ENCODE measurements at regions not wholly inside any gene's neighbourhood (a gene's known extent, or its start where the extent isn't known, plus 50 kb on each side); places are given as distances from the start of the nearest gene placed in this dataset.
"Not testable (repeated sequence)": the region's sequence is repeated elsewhere in the genome, so short reads cannot be mapped to it uniquely, and the experiment has no call there.

DNA sequence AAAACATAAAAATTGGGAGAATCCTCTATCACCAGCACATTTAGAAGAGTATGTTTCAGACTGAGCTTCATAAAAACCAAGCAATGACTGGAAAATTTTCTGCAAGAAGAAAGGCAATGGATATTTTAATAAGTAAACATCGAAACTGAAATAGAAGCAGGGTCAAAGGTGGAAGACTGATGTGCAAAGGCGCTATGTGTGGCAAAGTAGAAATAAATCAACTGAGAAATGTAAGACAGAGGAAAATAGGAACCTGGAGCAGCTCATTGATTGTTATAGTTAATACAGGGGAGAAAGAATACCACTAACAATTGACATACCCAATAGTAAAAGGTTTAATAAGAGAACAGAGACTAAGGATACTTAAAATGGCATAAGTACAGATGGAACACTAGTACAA is 818.4 kb downstream of the SOCS6 start:
- intact Hi-C loops (cut with micrococcal nuclease) = no loop called here

DNA sequence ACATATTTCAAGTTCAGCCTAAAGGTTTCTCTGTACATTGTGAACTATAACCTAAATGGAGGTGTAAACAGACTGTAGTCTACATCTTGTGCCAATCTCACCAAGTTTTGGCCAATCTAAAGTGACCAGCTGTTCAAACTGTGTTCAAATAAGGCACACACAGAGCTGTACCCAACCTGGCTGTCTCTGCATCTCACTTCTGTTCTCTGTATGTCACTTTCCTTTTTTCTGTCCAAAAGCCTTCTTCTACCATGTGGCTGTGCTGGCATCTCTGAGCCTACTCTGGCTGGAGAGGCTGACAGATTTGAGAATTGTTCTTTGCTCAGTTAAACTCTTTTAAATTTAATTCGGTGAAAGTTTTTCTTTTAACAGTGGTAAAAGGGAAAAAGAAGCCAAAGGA is 817.9 kb downstream of the SOCS6 start:
- intact Hi-C loops (cut with micrococcal nuclease) = no loop called here

DNA sequence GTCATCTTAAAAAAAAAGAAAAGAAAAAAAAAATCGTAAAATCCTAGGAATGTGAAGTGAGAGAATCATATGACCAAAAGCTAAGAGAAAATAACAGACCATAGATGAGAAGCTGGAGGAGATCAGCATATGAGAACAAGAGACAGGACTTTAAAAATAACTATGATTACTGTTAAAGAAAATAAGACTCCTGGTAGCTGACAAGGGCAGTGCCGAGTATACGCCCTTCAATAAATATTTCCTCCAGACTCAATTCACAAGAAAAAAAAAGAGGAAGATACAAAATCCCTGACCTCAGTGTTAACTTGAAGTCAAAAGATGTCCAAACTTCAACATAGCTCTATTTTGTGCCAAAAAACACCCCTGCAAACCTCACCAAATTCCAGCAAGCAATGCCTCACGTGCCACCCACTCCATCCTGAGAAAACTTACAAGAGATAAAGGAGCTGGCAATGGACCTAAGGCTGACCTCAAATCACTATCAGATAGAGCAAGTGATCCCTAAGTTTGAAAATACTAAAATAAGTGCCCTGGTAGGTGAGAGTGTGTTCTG is 817.2 kb downstream of the SOCS6 start:
- intact Hi-C loops (cut with micrococcal nuclease) = no loop called here

DNA sequence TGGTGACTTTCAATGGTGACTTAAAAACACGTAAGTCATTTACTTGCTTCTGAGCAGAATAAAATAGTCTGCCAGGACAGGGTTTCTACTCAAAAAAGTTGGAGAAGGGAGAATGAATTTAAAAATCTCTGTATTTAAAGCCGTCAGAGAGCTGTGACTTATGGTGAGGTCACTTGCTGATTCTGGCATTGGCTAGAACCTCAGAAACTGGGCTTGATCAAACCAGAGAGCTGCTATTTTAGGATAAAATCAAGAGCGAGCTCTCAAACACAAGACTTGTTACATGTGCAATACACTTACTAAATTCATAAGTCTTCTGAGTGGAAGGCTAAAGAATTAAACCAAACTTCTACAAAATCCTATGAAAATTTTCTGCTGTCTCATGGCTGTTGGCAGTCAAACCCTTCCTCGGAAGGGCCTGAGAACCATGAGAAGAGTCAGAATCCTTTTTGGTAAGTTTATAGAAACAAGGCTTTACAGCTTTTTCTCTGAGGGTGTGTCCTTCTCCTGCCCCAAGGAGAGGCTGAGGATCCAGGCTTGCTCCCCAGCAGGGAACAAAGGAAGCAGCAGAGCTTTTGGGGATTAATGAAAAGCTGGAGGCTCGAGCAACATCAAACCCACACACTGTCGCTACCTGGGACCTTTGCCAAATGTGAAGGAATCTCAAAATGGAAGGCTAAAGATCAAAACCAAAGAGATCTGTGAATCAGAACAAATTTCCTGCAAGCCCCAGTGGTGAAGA is 816.4 kb downstream of the SOCS6 start:
- intact Hi-C loops (cut with micrococcal nuclease) = no loop called here

DNA sequence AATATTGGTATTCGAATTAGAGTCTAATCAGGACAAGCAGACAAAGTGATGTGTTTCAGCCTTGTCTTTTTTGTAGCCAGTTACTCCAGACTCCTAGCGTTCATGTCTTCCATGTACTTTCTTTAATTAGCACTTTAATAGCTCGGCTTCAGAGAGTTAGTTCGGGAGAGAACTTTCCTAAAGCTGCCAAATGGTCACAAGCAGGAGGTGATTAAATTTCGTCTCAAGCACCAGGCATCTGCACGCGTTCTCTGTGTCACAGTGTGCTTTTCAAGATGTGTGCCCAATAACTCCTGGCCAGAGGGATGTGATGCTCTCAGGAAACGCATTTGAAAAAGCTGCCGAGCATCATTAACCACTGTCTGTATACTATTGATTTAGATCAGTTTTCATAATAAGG is 790.8 kb downstream of the SOCS6 start:
- intact Hi-C loops (cut with micrococcal nuclease) = no loop called here

- intact Hi-C loops (cut with micrococcal nuclease) = no loop called here
These were observed 788.6 kb downstream of the SOCS6 start for GRCh38 chr18:71077451-71077850.

DNA sequence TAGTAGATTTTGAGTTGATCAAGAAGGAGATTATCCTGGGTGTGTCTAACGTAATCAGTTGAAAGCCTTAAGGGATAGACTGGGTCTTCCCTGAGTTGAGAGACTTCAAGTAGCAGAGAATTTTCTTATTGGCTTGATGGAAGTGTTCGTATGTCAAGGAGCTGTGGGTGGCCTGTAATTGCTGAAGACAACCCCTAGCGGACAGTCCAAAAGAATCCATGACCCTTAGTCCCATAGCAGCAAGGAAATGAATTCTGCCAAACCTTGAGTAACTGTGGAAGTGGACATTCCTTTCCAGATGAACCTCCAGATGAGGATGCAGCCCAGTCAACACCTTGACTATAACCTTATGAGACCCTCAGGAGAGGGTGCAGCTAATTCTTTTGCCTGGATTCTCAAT is 786.3 kb downstream of the SOCS6 start:
- intact Hi-C loops (cut with micrococcal nuclease) = no loop called here

DNA sequence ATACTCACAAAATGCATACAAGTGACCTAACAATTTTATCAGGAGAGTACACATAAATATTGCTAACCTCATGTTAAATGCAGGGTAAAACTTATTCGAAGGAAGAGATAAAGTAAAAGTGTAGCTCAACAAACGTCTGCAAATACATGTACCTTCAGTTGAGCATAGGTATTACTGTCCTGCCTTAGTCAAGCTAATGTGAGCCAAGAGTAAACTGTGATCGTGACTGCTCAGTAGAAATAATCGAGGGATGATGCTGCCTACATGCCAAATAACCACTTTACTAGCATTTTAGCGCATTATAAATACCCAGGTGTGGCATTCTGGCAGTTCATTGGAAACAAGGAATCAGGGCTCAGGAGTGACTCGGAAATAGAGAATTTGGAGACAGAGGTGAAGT is 779.5 kb downstream of the SOCS6 start:
- intact Hi-C loops (cut with micrococcal nuclease) = no loop called here

DNA sequence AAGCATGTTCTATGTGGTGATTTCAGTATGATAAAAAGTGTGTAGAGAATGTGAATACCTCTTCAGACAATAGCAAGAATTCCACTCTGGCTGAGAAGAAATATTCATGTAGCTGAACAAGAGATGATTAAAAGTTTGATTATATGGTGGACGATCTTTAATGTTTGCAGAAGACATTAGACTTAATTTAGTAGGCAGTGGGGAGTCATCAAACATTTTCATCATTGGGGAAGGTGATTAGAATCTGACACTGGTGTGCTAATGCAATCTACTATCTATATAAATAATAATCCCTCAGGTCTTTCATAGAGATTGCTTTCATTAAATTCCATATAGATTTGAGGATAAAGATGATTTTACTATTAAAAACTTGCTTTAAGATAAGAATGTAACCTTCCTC is 761.0 kb downstream of the SOCS6 start:
- intact Hi-C loops (cut with micrococcal nuclease) = no loop called here

DNA sequence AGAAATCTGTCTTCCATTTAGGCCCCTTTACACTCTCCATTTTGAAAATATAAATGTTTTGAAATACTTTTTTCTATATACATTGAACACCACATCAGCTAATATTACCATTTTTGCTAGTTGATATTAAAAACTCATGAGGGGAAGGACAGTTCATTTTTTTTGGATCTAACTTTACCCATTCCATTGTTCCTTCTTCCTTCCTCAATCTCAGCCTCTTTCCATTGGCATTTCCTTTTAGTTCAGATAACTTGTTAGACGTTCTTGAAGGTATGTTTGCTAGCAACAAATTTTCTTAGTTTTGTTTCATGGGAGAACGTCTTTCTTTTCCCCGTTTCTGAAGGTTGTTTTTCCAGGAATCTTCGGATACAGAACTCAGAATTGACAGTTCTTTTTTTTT is 759.0 kb downstream of the SOCS6 start:
- intact Hi-C loops (cut with micrococcal nuclease) = no loop called here

DNA sequence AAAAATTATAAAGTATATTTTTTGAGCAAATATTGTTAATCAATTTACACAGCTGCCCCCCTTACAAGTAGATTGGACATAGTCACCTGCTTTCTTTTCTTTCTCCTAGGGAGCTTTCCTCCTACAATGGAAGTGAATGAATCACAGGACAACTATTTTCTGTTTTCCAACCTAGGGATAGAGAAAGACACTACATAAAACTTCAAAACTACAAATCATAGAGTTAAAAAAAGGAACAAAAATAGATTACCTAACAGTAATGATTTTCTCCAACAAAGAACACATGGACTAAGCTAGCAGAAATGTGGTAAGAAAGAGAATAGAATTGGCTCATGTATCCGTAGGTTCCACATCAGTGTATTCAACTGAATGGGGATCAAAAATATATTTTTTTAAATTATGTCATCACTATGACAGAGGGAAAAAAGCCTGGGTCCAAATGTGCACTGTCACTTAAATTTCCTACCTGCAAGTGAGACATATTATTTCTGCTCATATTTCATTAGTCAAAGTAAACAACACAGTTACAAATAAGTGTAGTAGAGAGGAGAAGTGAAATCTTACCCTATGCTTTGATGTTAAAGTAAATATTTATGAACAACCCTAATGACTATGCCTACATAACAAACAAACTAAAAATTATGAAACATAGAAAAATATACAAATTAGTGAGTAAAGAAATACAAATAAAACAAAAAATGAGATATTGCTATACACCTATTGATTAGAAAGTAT is 756.7 kb downstream of the SOCS6 start:
- intact Hi-C loops (cut with micrococcal nuclease) = no loop called here

GRCh38 chr18:71040161-71040560 is 751.3 kb downstream of the SOCS6 start:
- intact Hi-C loops (cut with micrococcal nuclease) = no loop called here

- intact Hi-C loops (cut with micrococcal nuclease) = no loop called here
These were observed 749.4 kb downstream of the SOCS6 start for GRCh38 chr18:71038196-71038595.

DNA sequence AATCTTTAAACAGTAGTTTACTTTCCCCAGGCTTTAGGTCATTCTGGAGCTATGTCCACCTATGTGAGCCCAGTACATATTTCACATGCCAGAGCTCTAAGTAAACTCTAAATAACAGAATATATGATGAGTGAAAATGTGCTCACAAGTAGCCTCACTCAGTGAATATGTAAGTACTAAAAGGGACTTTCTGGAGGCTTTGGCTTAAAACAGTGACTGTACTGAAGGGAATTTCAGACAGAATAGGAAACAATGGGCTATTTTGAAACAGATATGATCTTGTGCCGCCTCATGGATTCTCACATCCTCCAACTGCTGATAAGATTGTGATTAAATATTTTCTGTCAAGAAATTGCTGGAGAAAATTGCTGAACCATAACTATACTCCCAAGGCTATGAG is 747.9 kb downstream of the SOCS6 start:
- intact Hi-C loops (cut with micrococcal nuclease) = no loop called here

DNA sequence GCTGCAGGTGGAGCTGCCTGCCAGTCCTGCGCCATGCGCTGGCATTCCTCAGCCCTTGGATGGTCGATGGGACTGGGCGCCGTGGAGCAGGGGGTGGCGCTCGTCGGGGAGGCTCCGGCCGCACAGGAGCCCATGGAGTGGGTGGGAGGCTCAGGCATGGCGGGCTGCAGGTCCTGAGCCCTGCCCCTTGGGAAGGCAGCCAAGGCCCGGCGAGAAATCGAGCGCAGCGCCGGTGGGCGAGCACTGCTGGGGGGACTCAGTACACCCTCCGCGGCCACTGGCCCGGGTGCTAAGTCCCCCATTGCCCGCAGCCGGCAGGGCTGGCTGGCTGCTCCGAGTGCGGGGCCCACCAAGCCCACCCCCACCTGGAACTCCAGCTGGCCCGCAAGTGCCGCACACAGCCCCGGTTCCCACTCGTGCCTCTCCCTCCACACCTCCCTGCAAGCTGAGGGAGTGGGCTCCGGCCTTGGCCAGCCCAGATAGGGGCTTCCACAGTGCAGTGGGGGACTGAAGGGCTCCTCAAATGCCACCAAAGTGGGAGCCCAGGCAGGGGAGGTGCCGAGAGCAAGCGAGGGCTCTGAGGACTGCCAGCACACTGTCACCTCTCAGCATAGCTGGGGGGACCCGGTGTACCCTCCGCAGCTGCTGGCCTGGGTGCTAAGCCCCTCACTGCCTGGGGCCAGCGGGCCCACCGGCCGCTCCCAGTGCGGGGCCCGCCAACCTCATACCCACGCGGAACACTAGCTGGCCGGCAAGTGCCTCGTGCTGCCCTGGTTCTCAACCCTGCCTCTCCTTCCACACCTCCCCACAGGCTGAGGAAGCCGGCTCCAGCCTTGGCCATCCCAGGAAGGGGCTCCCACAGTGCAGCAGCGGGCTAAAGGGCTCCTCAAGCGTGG is 742.7 kb downstream of the SOCS6 start:
- intact Hi-C loops (cut with micrococcal nuclease) = not testable (repeated sequence)

DNA sequence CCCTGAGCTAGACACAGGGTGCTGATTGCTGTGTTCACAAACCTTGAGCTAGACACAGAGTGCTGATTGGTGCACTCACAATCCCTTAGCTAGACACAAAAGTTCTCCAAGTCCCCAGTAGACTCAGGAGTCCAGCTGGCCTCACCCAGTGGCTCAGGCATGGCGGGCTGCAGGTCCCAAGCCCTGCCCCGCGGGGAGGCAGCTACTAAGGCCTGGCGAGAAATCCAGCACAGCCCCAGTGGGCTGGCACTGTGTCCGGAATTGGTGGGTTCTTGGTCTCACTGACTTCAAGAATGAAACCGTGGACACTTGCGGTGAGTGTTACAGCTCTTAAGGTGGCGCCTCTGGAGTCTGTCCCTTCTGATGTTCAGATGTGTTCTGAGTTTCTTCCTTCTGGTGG is 741.2 kb downstream of the SOCS6 start:
- intact Hi-C loops (cut with micrococcal nuclease) = not testable (repeated sequence)

GRCh38 chr18:71028285-71028762 is 739.5 kb downstream of the SOCS6 start:
- intact Hi-C loops (cut with micrococcal nuclease) = no loop called here

GRCh38 chr18:71027531-71027930 is 738.7 kb downstream of the SOCS6 start:
- intact Hi-C loops (cut with micrococcal nuclease) = no loop called here

GRCh38 chr18:71025505-71026225 is 736.8 kb downstream of the SOCS6 start:
- intact Hi-C loops (cut with micrococcal nuclease) = no loop called here

DNA sequence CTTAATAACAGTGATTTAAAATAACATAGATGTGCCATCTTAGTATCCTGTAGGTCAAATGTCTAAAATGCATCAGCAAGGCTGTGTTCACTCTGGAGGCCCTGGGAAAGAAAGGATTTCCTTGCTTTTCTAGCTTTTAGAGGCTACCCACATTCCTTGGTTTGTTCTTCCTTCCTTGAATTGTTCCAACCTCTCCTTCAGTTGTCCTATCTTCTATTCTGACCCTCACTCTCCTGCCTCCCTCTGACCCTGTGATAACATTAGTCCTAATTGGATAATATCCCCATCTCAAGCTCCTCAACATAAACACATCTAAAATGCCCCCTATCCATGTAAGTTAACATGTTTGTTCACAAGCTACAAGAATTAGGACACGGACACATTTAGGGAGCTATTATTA is 733.5 kb downstream of the SOCS6 start:
- intact Hi-C loops (cut with micrococcal nuclease) = no loop called here

GRCh38 chr18:71021030-71021362 is 732.2 kb downstream of the SOCS6 start:
- intact Hi-C loops (cut with micrococcal nuclease) = no loop called here
